ENCODE measurements at regions not wholly inside any gene's neighbourhood (a gene's known extent, or its start where the extent isn't known, plus 50 kb on each side); places are given as distances from the start of the nearest gene placed in this dataset.

GRCh38 chr6:98020222-98020621 is 737.2 kb upstream of the MMS22L start:
- Histone ChIP-seq H3K27me3 (ENCODE audit: control insufficient read depth, low read length) (no peaks in the 10 kb centered on the region), H3K79me2 (ENCODE audit: control insufficient read depth, low read length) (no peaks in the 10 kb centered on the region), H3K4me1 (ENCODE audit: control insufficient read depth, low read length) (no peaks in the 10 kb centered on the region), H3K4me2 (ENCODE audit: low read length) (no peak overlapping the region), H3K4me3 (ENCODE audit: low read length) (no peak overlapping the region), H3K9me3 (ENCODE audit: control insufficient read depth, insufficient read depth, low read length) (no peaks in the 10 kb centered on the region), H3K9me2 (replicated peaks; ENCODE audit: control insufficient read depth, low read length) (no peaks in the 10 kb centered on the region), H3K36me3 (ENCODE audit: control insufficient read depth, low read length) (no peaks in the 10 kb centered on the region), H3F3A (ENCODE audit: control insufficient read depth, insufficient read depth) (no peaks in the 10 kb centered on the region), H3K27ac (ENCODE audit: low read depth, low read length) (no peak overlapping the region), H4K20me1 (ENCODE audit: control insufficient read depth, insufficient read depth, low read depth, low read length) (no peaks in the 10 kb centered on the region)
- TF ChIP-seq EZH2phosphoT487 (IDR thresholded peaks at IDR 0.05; ENCODE audit: borderline replicate concordance, low read length) (no peak), CTCF (IDR thresholded peaks at IDR 0.05; ENCODE audit: low read depth, low read length, poor library complexity, severe bottlenecking) (no peak)

GRCh38 chr6:98024359-98024758 is 741.3 kb upstream of the MMS22L start:
- TF ChIP-seq EZH2phosphoT487 (IDR thresholded peaks at IDR 0.05; ENCODE audit: borderline replicate concordance, low read length) = no peak
- no peak for TF ChIP-seq CTCF (IDR thresholded peaks at IDR 0.05; ENCODE audit: low read depth, low read length, poor library complexity, severe bottlenecking)
- no peak overlapping the region for H3K4me2 ChIP-seq (ENCODE audit: low read length)
- no peaks in the 10 kb centered on the region for H3F3A ChIP-seq (ENCODE audit: control insufficient read depth, insufficient read depth)
- no peaks in the 10 kb centered on the region for H3K36me3 ChIP-seq (ENCODE audit: control insufficient read depth, low read length)
- H4K20me1 ChIP-seq (ENCODE audit: control insufficient read depth, insufficient read depth, low read depth, low read length) = no peaks in the 10 kb centered on the region
- no peaks in the 10 kb centered on the region for H3K4me1 ChIP-seq (ENCODE audit: control insufficient read depth, low read length)
- H3K27me3 ChIP-seq (ENCODE audit: control insufficient read depth, low read length) = no peaks in the 10 kb centered on the region
- H3K27ac ChIP-seq (ENCODE audit: low read depth, low read length) = no peak overlapping the region
- H3K79me2 ChIP-seq (ENCODE audit: control insufficient read depth, low read length) = no peaks in the 10 kb centered on the region
- H3K9me2 ChIP-seq (replicated peaks; ENCODE audit: control insufficient read depth, low read length) = no peaks in the 10 kb centered on the region; the same call in 1 of the 2 replicates
- H3K4me3 ChIP-seq (ENCODE audit: low read length) = no peak overlapping the region
- H3K9me3 ChIP-seq (ENCODE audit: control insufficient read depth, insufficient read depth, low read length) = no peaks in the 10 kb centered on the region

GRCh38 chr6:98027898-98028297 is 744.9 kb upstream of the MMS22L start:
- TF ChIP-seq CTCF (IDR thresholded peaks at IDR 0.05; ENCODE audit: low read depth, low read length, poor library complexity, severe bottlenecking) (no peak), EZH2phosphoT487 (IDR thresholded peaks at IDR 0.05; ENCODE audit: borderline replicate concordance, low read length) (no peak)
- Histone ChIP-seq H3K27me3 (ENCODE audit: control insufficient read depth, low read length) (no peaks in the 10 kb centered on the region), H3K4me1 (ENCODE audit: control insufficient read depth, low read length) (no peaks in the 10 kb centered on the region), H3K36me3 (ENCODE audit: control insufficient read depth, low read length) (no peaks in the 10 kb centered on the region), H3K9me3 (ENCODE audit: control insufficient read depth, insufficient read depth, low read length) (no peaks in the 10 kb centered on the region), H3K79me2 (ENCODE audit: control insufficient read depth, low read length) (no peaks in the 10 kb centered on the region), H3F3A (ENCODE audit: control insufficient read depth, insufficient read depth) (no peaks in the 10 kb centered on the region), H3K27ac (ENCODE audit: low read depth, low read length) (no peak overlapping the region), H3K9me2 (replicated peaks; ENCODE audit: control insufficient read depth, low read length) (no peaks in the 10 kb centered on the region; the same call in 1 of the 2 replicates), H4K20me1 (ENCODE audit: control insufficient read depth, insufficient read depth, low read depth, low read length) (no peaks in the 10 kb centered on the region), H3K4me3 (ENCODE audit: low read length) (no peak overlapping the region), H3K4me2 (ENCODE audit: low read length) (no peak overlapping the region)

- Histone ChIP-seq H3K9me2 (replicated peaks; ENCODE audit: control insufficient read depth, low read length) (no peaks in the 10 kb centered on the region), H3K36me3 (ENCODE audit: control insufficient read depth, low read length) (no peaks in the 10 kb centered on the region), H3K27me3 (ENCODE audit: control insufficient read depth, low read length) (no peaks in the 10 kb centered on the region), H3K4me2 (ENCODE audit: low read length) (no peak overlapping the region), H3K79me2 (ENCODE audit: control insufficient read depth, low read length) (no peaks in the 10 kb centered on the region), H3K27ac (ENCODE audit: low read depth, low read length) (no peak overlapping the region), H3F3A (ENCODE audit: control insufficient read depth, insufficient read depth) (no peaks in the 10 kb centered on the region), H4K20me1 (ENCODE audit: control insufficient read depth, insufficient read depth, low read depth, low read length) (no peaks in the 10 kb centered on the region), H3K4me1 (ENCODE audit: control insufficient read depth, low read length) (no peaks in the 10 kb centered on the region), H3K4me3 (ENCODE audit: low read length) (no peak overlapping the region), H3K9me3 (ENCODE audit: control insufficient read depth, insufficient read depth, low read length) (no peaks in the 10 kb centered on the region)
- TF ChIP-seq EZH2phosphoT487 (IDR thresholded peaks at IDR 0.05; ENCODE audit: borderline replicate concordance, low read length) (no peak), CTCF (IDR thresholded peaks at IDR 0.05; ENCODE audit: low read depth, low read length, poor library complexity, severe bottlenecking) (no peak)
These were observed 750.6 kb upstream of the MMS22L start for GRCh38 chr6:98033617-98034016.
